Astrocyte (in vitro differentiated cells and primary cell): ENCODE measurements at regions not wholly inside any gene's neighbourhood (a gene's known extent, or its start where the extent isn't known, plus 50 kb on each side); places are given as distances from the start of the nearest gene placed in this dataset.

ENCODE experiments used
- CTCF ChIP-seq: IDR thresholded peaks from 2 replicates; pipeline ENCODE4 v1.5.1; 2011; ENCODE audit warnings: low read depth, mild to moderate bottlenecking, inconsistent platforms, low read length, moderate library complexity; ENCODE audit not compliant: insufficient read depth
- EZH2 ChIP-seq: IDR thresholded peaks from 2 replicates; pipeline ENCODE4 v1.6.1; 2012; ENCODE audit warnings: mild to moderate bottlenecking, low read length, inconsistent platforms; ENCODE audit not compliant: insufficient read depth

GRCh38 chr1:37177230-37177864 is 143.0 kb upstream of the GRIK3 start:
- TF ChIP-seq CTCF: no peak
- TF ChIP-seq EZH2: no peak
